Cardiac fibroblast (primary cell): ENCODE measurements at regions not wholly inside any gene's neighbourhood (a gene's known extent, or its start where the extent isn't known, plus 50 kb on each side); places are given as distances from the start of the nearest gene placed in this dataset.
A peak's percentile ranks its signal among the peaks of the same experiment; 100 is the strongest.

Source experiments
- DNase-seq, 2 donors: peaks; one replicate each; pipeline versions ENCODE4 v3.0.0 to v3.0.0-alpha.2; 2010; ENCODE audit warnings: low read depth in 2 of 2
- H3K4me3 ChIP-seq, 2 donors: replicated peaks in 1 of 2; 1 replicate in 1 of 2; 2 replicates in 1 of 2; pipeline ENCODE4 v1.5.1; 2011; ENCODE audit warnings: low read depth in 2 of 2, low read length in 2 of 2, mild to moderate bottlenecking in 2 of 2, moderate library complexity in 1 of 2
- TF ChIP-seq, protein P1 (sequence below): IDR thresholded peaks from one replicate; pipeline ENCODE4 v1.5.1; 2011; ENCODE audit warnings: low read depth, mild to moderate bottlenecking, low read length, inconsistent platforms

- no peak overlapping the region for H3K4me3 ChIP-seq
- TF ChIP-seq, protein P1, sequence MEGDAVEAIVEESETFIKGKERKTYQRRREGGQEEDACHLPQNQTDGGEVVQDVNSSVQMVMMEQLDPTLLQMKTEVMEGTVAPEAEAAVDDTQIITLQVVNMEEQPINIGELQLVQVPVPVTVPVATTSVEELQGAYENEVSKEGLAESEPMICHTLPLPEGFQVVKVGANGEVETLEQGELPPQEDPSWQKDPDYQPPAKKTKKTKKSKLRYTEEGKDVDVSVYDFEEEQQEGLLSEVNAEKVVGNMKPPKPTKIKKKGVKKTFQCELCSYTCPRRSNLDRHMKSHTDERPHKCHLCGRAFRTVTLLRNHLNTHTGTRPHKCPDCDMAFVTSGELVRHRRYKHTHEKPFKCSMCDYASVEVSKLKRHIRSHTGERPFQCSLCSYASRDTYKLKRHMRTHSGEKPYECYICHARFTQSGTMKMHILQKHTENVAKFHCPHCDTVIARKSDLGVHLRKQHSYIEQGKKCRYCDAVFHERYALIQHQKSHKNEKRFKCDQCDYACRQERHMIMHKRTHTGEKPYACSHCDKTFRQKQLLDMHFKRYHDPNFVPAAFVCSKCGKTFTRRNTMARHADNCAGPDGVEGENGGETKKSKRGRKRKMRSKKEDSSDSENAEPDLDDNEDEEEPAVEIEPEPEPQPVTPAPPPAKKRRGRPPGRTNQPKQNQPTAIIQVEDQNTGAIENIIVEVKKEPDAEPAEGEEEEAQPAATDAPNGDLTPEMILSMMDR, result no peak
- DNase-seq, result no peak
These were observed 63.7 kb upstream of the CCBE1 start for GRCh38 chr18:59760619-59761600.

DNA sequence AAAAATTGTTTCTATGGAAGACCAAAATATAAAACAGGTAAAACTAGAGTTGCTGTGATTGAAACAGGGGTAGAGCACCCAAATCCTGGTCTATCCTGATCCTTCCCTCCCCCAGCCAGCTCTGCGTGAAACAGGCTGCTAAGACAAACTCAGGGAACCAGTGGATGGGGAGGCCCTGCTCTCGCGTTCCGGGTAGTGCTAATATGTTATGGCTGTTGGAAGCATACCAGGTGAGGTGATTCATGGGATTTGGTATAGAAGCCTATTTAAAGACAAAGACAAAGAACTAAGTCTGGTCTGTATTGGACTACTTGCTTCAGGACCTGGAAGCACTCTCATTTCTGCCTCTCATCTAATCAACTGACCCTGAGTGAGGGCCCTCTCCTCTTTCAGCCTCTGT, 63.0 kb upstream of the CCBE1 start:
- peak in 1 of 2 donors; percentile 55 for DNase-seq
- TF ChIP-seq, protein P1, result no peak
- H3K4me3 ChIP-seq, result no peak overlapping the region

DNA sequence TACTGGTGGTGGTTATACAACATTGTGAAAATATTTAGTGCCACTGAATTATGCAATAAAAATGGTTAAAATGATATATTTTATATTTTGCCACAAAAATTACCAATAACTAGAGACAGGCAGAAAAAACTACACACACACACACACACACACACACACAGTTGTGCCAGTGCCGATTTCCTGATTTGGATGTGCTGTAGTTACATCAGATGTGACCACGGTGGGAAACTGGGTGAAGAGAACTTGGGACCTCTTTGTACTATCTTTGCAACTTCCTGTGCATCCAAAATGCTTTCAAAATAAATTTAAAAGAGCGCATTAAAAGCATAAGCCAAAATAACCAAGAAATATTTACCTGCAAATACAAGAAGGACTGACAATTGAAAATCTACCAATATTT, 61.6 kb upstream of the CCBE1 start:
- no peak for DNase-seq
- H3K4me3 ChIP-seq, result no peak overlapping the region
- TF ChIP-seq, protein P1, result no peak

- DNase-seq, result no peak
- H3K4me3 ChIP-seq, result no peak overlapping the region
- TF ChIP-seq, protein P1, result no peak
These were observed 60.9 kb upstream of the CCBE1 start for GRCh38 chr18:59758106-59758505.

GRCh38 chr18:59752666-59753065, 55.4 kb upstream of the CCBE1 start:
- H3K4me3 ChIP-seq, result no peak overlapping the region
- TF ChIP-seq, protein P1, result no peak
- DNase-seq, result peak in 1 of 2 donors; percentile 43

GRCh38 chr18:59751186-59751585, 54.0 kb upstream of the CCBE1 start:
- H3K4me3 ChIP-seq, result no peak overlapping the region
- DNase-seq, result no peak
- TF ChIP-seq, protein P1, result no peak
